Epidermal melanocyte (primary cell): ENCODE measurements at regions not wholly inside any gene's neighbourhood (a gene's known extent, or its start where the extent isn't known, plus 50 kb on each side); places are given as distances from the start of the nearest gene placed in this dataset.
"Not testable (repeated sequence)": the region's sequence is repeated elsewhere in the genome, so short reads cannot be mapped to it uniquely, and the experiment has no call there.

Experiments used
- DNase-seq: peaks from one replicate; pipeline ENCODE4 v3.0.0; 2011; ENCODE audit warnings: low spot score; ENCODE audit not compliant: insufficient read length

DNA sequence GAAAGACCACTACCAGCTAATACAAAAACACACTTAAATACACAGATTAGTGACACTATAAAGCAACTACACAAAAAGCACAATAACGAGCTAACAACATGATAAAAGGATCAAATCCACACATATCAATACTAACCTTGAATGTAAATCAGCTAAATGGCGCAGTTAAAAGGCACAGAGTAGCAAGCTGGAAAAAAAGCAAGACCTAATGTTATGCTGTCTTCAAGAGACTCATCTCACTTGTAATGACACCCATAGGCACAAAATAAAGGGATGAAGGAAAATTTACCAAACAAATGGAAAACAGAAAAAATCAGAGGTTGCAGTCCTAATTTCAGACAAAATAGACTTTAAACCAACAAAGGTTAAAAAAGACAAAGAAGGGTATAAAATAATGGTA lies 86.3 kb downstream of the NUS1 start:
- no peak for DNase-seq

DNA sequence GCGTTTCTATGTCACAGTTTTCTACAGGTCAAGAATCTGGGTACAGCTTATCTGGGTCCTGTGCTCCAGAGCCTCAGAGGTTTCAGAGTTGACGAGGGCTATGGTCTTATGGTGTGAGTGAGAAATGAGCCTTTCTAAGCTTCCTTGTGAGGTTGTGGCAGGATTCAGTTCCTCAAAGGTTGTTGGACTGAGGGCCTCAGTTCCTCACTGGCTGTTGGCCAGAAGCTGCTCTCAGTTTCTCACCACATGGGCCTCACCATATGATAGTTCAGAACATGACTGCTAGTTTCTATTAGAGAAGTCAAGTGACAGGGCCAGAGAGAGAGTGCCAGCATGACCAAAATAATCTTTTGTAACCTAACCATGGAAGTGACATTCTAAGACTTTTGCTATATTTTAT lies 96.1 kb downstream of the NUS1 start:
- no peak for DNase-seq

DNA sequence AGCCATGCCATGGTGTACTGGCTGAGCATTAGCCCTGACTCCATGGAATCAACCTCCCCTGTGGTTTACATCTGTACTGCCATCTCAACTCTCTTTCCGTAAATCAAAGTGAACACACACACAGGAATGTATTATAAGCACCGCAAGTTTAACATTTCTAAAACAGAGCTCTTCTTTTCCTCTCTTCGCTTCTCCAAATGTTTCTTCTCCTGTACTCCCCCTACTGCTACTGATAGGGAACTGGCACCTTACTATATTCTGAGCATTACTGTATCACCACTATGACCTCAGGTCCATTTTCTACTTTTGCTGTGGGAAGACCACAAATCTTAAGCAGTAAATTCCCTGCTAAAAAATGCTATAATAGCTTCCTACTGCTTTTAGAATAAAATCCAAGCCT lies 101.2 kb downstream of the NUS1 start:
- no peak for DNase-seq

- DNase-seq = no peak
Observed at GRCh38 chr6:117781550-117781949, 106.3 kb downstream of the NUS1 start.

GRCh38 chr6:117783279-117783678 lies 108.0 kb downstream of the NUS1 start:
- DNase-seq = no peak

DNA sequence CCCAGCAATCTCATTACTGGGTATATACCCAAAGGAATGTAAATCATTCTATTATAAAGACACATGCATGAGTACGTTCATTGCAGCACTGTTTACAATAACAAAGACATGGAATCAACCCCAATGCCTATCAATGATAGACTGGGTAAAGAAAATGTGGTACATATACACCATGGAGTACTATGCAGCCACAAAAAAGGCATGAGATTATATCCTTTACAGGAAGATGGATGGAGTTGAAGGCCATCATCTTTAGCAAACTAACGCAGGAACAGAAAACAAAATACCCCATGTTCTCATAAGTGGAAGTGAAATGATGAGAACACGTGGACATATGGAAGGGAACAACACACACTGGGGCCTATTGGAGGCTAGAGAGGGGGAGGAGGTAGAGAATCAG lies 115.7 kb downstream of the NUS1 start:
- no peak for DNase-seq

DNA sequence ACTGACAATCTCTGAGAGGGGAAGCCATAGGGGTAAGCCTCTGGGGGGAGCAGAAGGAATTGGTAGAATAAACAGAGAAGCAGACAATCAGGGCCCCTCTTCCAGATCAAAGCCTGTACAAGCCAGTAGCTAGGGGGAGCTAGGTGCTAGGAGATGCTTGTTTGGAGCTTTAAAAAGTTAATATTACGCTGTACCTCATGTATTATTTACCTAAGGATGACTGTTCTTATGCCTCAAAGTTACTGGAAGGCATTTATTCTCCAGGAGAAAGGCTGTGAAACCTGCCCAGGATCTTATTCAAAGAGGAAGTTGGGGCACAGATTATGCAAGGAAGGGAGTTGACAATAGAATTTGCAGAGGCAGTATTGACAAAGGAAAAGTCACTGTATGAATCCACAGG lies 111.8 kb upstream of the SLC35F1 start:
- no peak for DNase-seq

- not testable (repeated sequence) for DNase-seq
Observed at GRCh38 chr6:117798819-117799218, 108.2 kb upstream of the SLC35F1 start.

DNA sequence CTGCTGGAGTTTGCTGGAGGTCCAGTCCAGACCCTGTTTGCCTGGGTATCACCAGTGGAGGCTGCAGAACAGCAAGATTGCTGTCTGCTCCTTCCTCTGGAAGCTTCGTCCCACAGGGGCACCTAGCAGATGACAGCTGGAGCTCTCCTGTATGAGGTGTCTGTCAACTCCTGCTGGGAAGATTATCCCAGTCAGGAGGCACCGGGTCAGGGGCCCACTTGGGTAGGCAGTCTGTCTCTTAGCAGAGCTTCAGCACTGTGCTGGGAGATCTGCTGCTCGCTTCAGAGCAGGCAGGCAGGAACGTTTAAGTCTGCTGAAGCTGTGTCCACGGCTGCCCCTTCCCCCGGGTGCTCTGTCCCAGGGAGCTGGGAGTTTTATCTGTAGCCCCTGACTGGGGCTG lies 96.8 kb upstream of the SLC35F1 start:
- no peak for DNase-seq

GRCh38 chr6:117817499-117817898 lies 89.6 kb upstream of the SLC35F1 start:
- DNase-seq = no peak

GRCh38 chr6:117817992-117818391 lies 89.1 kb upstream of the SLC35F1 start:
- DNase-seq = no peak

GRCh38 chr6:117818449-117818848 lies 88.6 kb upstream of the SLC35F1 start:
- DNase-seq = no peak

GRCh38 chr6:117829594-117830319 lies 77.3 kb upstream of the SLC35F1 start:
- peak; percentile 41 for DNase-seq

DNA sequence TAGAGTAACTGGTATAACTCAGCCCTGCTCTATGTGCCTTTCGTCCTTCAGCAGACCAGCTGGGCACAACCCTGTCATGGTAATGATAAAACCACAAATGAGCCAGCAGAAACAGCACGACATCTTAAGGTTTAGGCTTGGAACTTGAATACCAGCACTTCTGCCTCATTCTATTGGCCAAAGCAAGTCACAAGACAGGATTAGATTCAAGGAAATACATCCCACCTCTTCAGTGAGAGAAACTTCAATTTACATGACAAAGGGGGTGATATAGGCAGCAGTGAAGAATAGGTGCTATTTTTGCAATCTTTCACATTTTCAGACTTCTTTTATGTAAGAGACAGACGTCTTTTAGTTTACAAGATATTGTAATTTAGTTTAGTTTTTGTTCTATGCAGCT lies 69.8 kb upstream of the SLC35F1 start:
- DNase-seq = no peak

DNA sequence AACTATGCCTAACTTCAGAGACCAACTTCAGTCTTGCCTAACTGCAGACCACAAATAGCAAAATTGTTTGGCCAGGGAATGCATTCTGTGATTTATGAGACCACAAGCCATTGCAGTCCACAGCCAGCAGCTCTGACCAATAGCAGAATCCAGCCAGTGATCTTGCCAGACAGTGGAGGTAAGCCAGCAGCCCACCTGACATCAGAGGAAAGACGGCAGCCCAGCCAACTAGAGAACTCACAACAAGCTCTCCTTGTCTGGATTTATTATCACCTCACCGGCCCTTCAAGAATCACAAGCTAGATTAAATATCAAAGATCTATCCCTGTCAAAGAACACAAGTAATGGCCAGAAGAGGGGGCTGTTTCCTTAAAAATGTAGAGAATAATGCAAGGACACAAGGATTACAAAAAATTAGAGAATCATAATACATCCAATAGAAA lies 66.5 kb upstream of the SLC35F1 start:
- DNase-seq = peak; percentile 18

- no peak for DNase-seq
Observed at GRCh38 chr6:117847912-117848311, 59.2 kb upstream of the SLC35F1 start.

DNA sequence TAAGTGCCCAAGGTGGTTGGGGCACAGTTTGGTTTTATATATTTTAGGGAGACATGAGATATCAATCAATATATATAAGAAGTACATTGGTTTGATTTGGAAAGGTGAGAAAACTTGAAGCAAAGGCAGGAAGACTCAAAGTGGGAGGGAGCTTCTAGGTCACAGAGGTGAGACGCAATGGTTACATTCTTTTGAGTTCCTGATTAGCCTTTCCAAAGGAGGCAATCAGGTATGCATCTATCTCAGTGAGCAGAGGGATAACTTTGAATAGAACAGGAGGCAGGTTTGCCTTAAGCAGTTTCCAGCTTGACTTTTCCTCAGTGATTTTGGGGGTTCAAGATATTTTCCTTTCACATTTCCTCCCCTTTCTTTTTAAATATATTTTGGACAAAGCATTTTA lies 58.0 kb upstream of the SLC35F1 start:
- DNase-seq = no peak
